ENCODE measurements at regions not wholly inside any gene's neighbourhood (a gene's known extent, or its start where the extent isn't known, plus 50 kb on each side); places are given as distances from the start of the nearest gene placed in this dataset.

- H3K4me1 ChIP-seq (ENCODE audit: low read length) = no peaks in the 10 kb centered on the region
These were observed 188.9 kb upstream of the TNP1 start for GRCh38 chr2:217048730-217049129.

GRCh38 chr2:217047631-217048030 is 187.8 kb upstream of the TNP1 start:
- Histone ChIP-seq H2AFZ (ENCODE audit: low read length) (no peak overlapping the region), H3K36me3 (ENCODE audit: insufficient read depth, low read length) (no peaks in the 10 kb centered on the region), H3K4me1 (ENCODE audit: low read length) (no peaks in the 10 kb centered on the region), H3K27ac (ENCODE audit: low read length) (no peak overlapping the region), H3K4me3 (ENCODE audit: low read length) (no peak overlapping the region), H3K4me2 (ENCODE audit: low read depth, low read length, poor library complexity, severe bottlenecking) (no peak overlapping the region), H4K20me1 (ENCODE audit: insufficient read depth, low read depth, low read length) (no peaks in the 10 kb centered on the region), H3K9ac (ENCODE audit: low read length) (no peak overlapping the region), H3K9me2 (replicated peaks; ENCODE audit: insufficient read depth, low read length) (no peaks in the 10 kb centered on the region), H3K27me3 (ENCODE audit: low read length) (no peaks in the 10 kb centered on the region), H3K79me2 (ENCODE audit: low read length) (no peaks in the 10 kb centered on the region), H3K9me3 (ENCODE audit: low read length) (no peaks in the 10 kb centered on the region)
- DNase-seq = no peak

More at GRCh38 chr2:217048730-217049129, 188.9 kb upstream of the TNP1 start:
- Histone ChIP-seq H3K4me3 (ENCODE audit: low read length) (no peak overlapping the region), H3K9me3 (ENCODE audit: low read length) (no peaks in the 10 kb centered on the region), H4K20me1 (ENCODE audit: insufficient read depth, low read depth, low read length) (no peaks in the 10 kb centered on the region), H3K4me2 (ENCODE audit: low read depth, low read length, poor library complexity, severe bottlenecking) (no peak overlapping the region), H3K27me3 (ENCODE audit: low read length) (no peaks in the 10 kb centered on the region), H3K79me2 (ENCODE audit: low read length) (no peaks in the 10 kb centered on the region), H3K9ac (ENCODE audit: low read length) (no peak overlapping the region), H3K9me2 (replicated peaks; ENCODE audit: insufficient read depth, low read length) (no peaks in the 10 kb centered on the region), H3K27ac (ENCODE audit: low read length) (no peak overlapping the region), H2AFZ (ENCODE audit: low read length) (no peak overlapping the region), H3K36me3 (ENCODE audit: insufficient read depth, low read length) (no peaks in the 10 kb centered on the region)
- DNase-seq = no peak

- no peak overlapping the region for H3K9ac ChIP-seq (ENCODE audit: low read length)
- no peaks in the 10 kb centered on the region for H3K9me2 ChIP-seq (replicated peaks; ENCODE audit: insufficient read depth, low read length)
- H3K4me1 ChIP-seq (ENCODE audit: low read length) = no peaks in the 10 kb centered on the region
- no peak for DNase-seq
- no peak overlapping the region for H2AFZ ChIP-seq (ENCODE audit: low read length)
- no peak overlapping the region for H3K4me3 ChIP-seq (ENCODE audit: low read length)
- H3K9me3 ChIP-seq (ENCODE audit: low read length) = no peaks in the 10 kb centered on the region
- no peak overlapping the region for H3K27ac ChIP-seq (ENCODE audit: low read length)
- 0 out of 2 replicates have a peak, but pooled peaks cover 3% of the 10 kb centered on the region for H3K27me3 ChIP-seq (ENCODE audit: low read length)
- no peaks in the 10 kb centered on the region for H4K20me1 ChIP-seq (ENCODE audit: insufficient read depth, low read depth, low read length)
- H3K36me3 ChIP-seq (ENCODE audit: insufficient read depth, low read length) = no peaks in the 10 kb centered on the region
- no peaks in the 10 kb centered on the region for H3K79me2 ChIP-seq (ENCODE audit: low read length)
- no peak overlapping the region for H3K4me2 ChIP-seq (ENCODE audit: low read depth, low read length, poor library complexity, severe bottlenecking)
These were observed 187.3 kb upstream of the TNP1 start for GRCh38 chr2:217047209-217047608.

GRCh38 chr2:217045700-217046475 is 186.0 kb upstream of the TNP1 start:
- H3K4me3 ChIP-seq (ENCODE audit: low read length) = no peak overlapping the region
- DNase-seq = no peak
- H3K27me3 ChIP-seq (ENCODE audit: low read length) = 0 out of 2 replicates have a peak, but pooled peaks cover 3% of the 10 kb centered on the region
- H4K20me1 ChIP-seq (ENCODE audit: insufficient read depth, low read depth, low read length) = no peaks in the 10 kb centered on the region
- no peaks in the 10 kb centered on the region for H3K4me1 ChIP-seq (ENCODE audit: low read length)
- H3K9me2 ChIP-seq (replicated peaks; ENCODE audit: insufficient read depth, low read length) = no peaks in the 10 kb centered on the region
- H3K9me3 ChIP-seq (ENCODE audit: low read length) = no peaks in the 10 kb centered on the region
- no peak overlapping the region for H3K4me2 ChIP-seq (ENCODE audit: low read depth, low read length, poor library complexity, severe bottlenecking)
- no peaks in the 10 kb centered on the region for H3K36me3 ChIP-seq (ENCODE audit: insufficient read depth, low read length)
- no peak overlapping the region for H3K27ac ChIP-seq (ENCODE audit: low read length)
- H3K9ac ChIP-seq (ENCODE audit: low read length) = no peak overlapping the region
- no peaks in the 10 kb centered on the region for H3K79me2 ChIP-seq (ENCODE audit: low read length)
- H2AFZ ChIP-seq (ENCODE audit: low read length) = no peak overlapping the region

- Histone ChIP-seq H3K4me2 (ENCODE audit: low read depth, low read length, poor library complexity, severe bottlenecking) (no peak overlapping the region), H3K27me3 (ENCODE audit: low read length) (0 out of 2 replicates have a peak, but pooled peaks cover 3% of the 10 kb centered on the region), H3K9me2 (replicated peaks; ENCODE audit: insufficient read depth, low read length) (no peaks in the 10 kb centered on the region), H4K20me1 (ENCODE audit: insufficient read depth, low read depth, low read length) (no peaks in the 10 kb centered on the region), H3K79me2 (ENCODE audit: low read length) (no peaks in the 10 kb centered on the region), H3K9ac (ENCODE audit: low read length) (no peak overlapping the region), H3K4me3 (ENCODE audit: low read length) (no peak overlapping the region), H3K9me3 (ENCODE audit: low read length) (no peaks in the 10 kb centered on the region), H3K27ac (ENCODE audit: low read length) (no peak overlapping the region), H2AFZ (ENCODE audit: low read length) (no peak overlapping the region), H3K4me1 (ENCODE audit: low read length) (no peaks in the 10 kb centered on the region), H3K36me3 (ENCODE audit: insufficient read depth, low read length) (no peaks in the 10 kb centered on the region)
- DNase-seq = no peak
These were observed 180.2 kb upstream of the TNP1 start for GRCh38 chr2:217040099-217040498.

- Histone ChIP-seq H4K20me1 (ENCODE audit: insufficient read depth, low read depth, low read length) (no peaks in the 10 kb centered on the region), H3K9me2 (replicated peaks; ENCODE audit: insufficient read depth, low read length) (no peaks in the 10 kb centered on the region), H3K4me3 (ENCODE audit: low read length) (no peak overlapping the region), H3K27me3 (ENCODE audit: low read length) (0 out of 2 replicates have a peak, but pooled peaks cover 3% of the 10 kb centered on the region), H3K27ac (ENCODE audit: low read length) (no peak overlapping the region), H3K79me2 (ENCODE audit: low read length) (no peaks in the 10 kb centered on the region), H3K9ac (ENCODE audit: low read length) (no peak overlapping the region), H3K4me2 (ENCODE audit: low read depth, low read length, poor library complexity, severe bottlenecking) (no peak overlapping the region), H2AFZ (ENCODE audit: low read length) (no peak overlapping the region), H3K9me3 (ENCODE audit: low read length) (no peaks in the 10 kb centered on the region), H3K36me3 (ENCODE audit: insufficient read depth, low read length) (no peaks in the 10 kb centered on the region), H3K4me1 (ENCODE audit: low read length) (no peaks in the 10 kb centered on the region)
- no peak for DNase-seq
These were observed 178.1 kb upstream of the TNP1 start for GRCh38 chr2:217038001-217038400.

GRCh38 chr2:217037353-217037752 is 177.5 kb upstream of the TNP1 start:
- Histone ChIP-seq H3K9me3 (ENCODE audit: low read length) (no peaks in the 10 kb centered on the region), H3K9me2 (replicated peaks; ENCODE audit: insufficient read depth, low read length) (no peaks in the 10 kb centered on the region), H3K27ac (ENCODE audit: low read length) (no peak overlapping the region), H3K4me1 (ENCODE audit: low read length) (no peaks in the 10 kb centered on the region), H3K4me3 (ENCODE audit: low read length) (no peak overlapping the region), H3K4me2 (ENCODE audit: low read depth, low read length, poor library complexity, severe bottlenecking) (no peak overlapping the region), H3K79me2 (ENCODE audit: low read length) (no peaks in the 10 kb centered on the region), H3K27me3 (ENCODE audit: low read length) (0 out of 2 replicates have a peak, but pooled peaks cover 1% of the 10 kb centered on the region), H2AFZ (ENCODE audit: low read length) (no peak overlapping the region), H3K9ac (ENCODE audit: low read length) (no peak overlapping the region), H3K36me3 (ENCODE audit: insufficient read depth, low read length) (no peaks in the 10 kb centered on the region), H4K20me1 (ENCODE audit: insufficient read depth, low read depth, low read length) (no peaks in the 10 kb centered on the region)
- DNase-seq = no peak

- Histone ChIP-seq H3K4me2 (ENCODE audit: low read depth, low read length, poor library complexity, severe bottlenecking) (no peak overlapping the region), H3K27me3 (ENCODE audit: low read length) (no peaks in the 10 kb centered on the region), H3K9me2 (replicated peaks; ENCODE audit: insufficient read depth, low read length) (no peaks in the 10 kb centered on the region), H3K9ac (ENCODE audit: low read length) (no peak overlapping the region), H3K79me2 (ENCODE audit: low read length) (no peaks in the 10 kb centered on the region), H3K4me3 (ENCODE audit: low read length) (no peak overlapping the region), H4K20me1 (ENCODE audit: insufficient read depth, low read depth, low read length) (no peaks in the 10 kb centered on the region), H3K27ac (ENCODE audit: low read length) (no peak overlapping the region), H3K4me1 (ENCODE audit: low read length) (no peaks in the 10 kb centered on the region), H2AFZ (ENCODE audit: low read length) (no peak overlapping the region), H3K36me3 (ENCODE audit: insufficient read depth, low read length) (no peaks in the 10 kb centered on the region), H3K9me3 (ENCODE audit: low read length) (no peaks in the 10 kb centered on the region)
- DNase-seq = no peak
These were observed 176.1 kb upstream of the TNP1 start for GRCh38 chr2:217035967-217036366.
